ENCODE measurements at regions not wholly inside any gene's neighbourhood (a gene's known extent, or its start where the extent isn't known, plus 50 kb on each side); places are given as distances from the start of the nearest gene placed in this dataset.
"Not testable (repeated sequence)": the region's sequence is repeated elsewhere in the genome, so short reads cannot be mapped to it uniquely, and the experiment has no call there.

DNA sequence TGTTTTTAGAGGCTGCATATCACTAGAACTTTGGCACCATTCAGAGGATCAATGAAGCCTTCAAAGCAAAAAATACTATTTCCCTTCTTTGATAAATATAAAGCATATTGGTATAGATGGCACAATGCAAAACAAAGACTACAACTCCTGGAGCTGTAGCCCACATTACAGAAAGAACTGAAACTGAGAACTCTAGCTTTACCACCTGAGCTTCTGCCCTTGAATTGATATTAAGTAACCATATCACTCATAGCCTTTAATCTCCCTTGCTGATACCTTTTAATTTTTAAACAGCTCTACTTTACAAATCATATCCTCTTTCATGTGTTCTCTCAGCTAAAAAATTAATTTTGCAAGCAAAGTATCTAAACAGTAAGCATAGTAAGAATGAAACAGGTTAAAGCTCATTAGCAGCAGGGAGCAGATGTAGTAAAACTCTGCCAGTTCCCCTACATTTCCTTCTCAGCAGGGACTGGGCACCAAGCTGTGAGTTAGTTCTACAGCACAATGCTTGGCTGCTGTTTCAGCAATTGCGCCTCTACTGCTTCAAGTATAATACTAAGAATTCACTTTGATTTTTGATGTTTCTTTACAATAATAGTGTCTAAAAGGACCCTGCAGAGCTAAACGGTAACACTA, 97.9 kb upstream of the NANOGP8 start:
- no peak overlapping the region for H3K4me3 ChIP-seq
- no peak for DNase-seq (ENCODE audit: low spot score)
- no peak overlapping the region for H3K27ac ChIP-seq
- TF ChIP-seq CTCF (IDR thresholded peaks at IDR 0.05), result no peak

DNA sequence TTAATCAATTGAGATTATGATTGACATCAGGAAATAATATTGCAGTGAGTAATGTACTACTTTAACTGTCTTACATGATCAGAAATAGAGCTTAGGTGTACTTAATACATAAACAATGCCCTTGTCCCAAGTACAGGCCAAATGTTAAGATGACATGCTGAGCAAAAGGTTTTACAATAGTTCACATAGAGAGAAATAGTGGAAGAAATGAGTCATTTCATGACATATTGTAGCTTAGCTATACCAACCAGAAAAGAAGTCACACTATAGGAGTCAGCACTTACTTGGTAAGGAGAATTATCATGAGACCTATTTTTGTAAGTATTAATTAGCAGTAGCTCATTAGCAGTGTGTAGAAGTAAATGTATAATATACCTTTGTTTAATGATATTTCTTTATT, 96.4 kb upstream of the NANOGP8 start:
- no peak for TF ChIP-seq CTCF (IDR thresholded peaks at IDR 0.05)
- Histone ChIP-seq H3K27ac (no peak overlapping the region), H3K4me3 (no peak overlapping the region)
- no peak for DNase-seq (ENCODE audit: low spot score)

- no peak overlapping the region for H3K27ac ChIP-seq
- H3K4me3 ChIP-seq, result no peak overlapping the region
- no peak for DNase-seq (ENCODE audit: low spot score)
- TF ChIP-seq CTCF (IDR thresholded peaks at IDR 0.05), result no peak
Measured at GRCh38 chr15:35179739-35180138, 94.6 kb upstream of the NANOGP8 start.

DNA sequence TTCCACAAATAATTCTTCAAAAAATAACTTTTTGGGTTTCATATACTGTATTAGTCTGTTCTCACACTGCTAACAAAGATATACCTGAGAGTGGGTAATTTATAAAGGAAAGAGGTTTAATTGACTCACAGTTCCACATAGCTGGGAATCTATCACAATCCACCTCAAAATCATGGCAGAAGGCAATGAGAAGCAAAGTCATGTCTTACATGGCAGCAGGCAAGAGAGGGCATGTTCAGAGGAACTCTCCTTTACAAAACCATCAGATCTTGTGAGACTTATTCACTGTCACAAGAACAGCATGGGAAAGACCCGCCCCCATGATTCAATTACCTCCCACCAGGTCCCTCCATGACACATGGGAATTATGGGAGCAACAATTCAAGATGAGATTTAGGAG, 93.1 kb upstream of the NANOGP8 start:
- H3K4me3 ChIP-seq; DNase-seq (ENCODE audit: low spot score); H3K27ac ChIP-seq: not testable (repeated sequence)

DNA sequence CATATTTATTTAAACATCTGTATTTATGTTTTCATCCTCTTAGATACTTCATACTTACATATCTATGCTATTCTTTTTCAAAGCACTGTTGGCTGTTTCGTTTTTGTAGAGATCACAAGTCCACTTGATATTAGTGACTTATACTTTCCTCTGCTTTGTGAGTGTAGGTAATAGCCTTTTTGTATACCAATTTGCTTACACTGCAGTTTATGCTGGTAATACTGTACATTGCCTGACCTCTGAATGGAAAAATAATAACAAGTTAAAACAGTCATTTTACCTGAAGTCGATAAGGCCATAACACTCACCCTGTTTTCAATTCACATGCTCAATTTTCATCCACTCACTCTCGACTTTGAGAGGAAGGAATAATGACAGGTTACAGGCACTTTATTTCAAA, 89.9 kb upstream of the NANOGP8 start:
- H3K27ac ChIP-seq, result no peak overlapping the region
- no peak for TF ChIP-seq CTCF (IDR thresholded peaks at IDR 0.05)
- no peak for DNase-seq (ENCODE audit: low spot score)
- no peak overlapping the region for H3K4me3 ChIP-seq

- DNase-seq (ENCODE audit: low spot score), result no peak
- H3K4me3 ChIP-seq, result no peak overlapping the region
Measured at GRCh38 chr15:35173444-35174118, 88.5 kb upstream of the NANOGP8 start.

DNA sequence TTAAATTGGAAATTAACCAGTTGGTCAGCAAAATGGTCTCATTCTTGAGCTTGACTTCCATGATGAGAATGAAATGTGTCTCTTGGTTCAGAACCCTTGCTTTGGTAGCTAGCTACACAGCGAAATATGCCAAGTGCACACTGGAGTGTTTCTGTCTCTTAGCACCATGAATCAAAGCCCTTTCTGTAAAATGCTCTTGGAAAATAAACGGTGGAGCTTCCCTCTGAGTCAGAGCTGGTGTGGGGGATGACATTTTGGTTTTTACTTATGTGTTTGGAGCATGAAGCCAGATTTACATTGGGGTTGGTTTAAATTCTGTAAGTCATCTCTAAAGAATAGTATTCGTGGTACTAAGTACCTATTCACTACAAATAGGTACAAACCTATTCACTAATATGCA, 85.1 kb upstream of the NANOGP8 start:
- H3K27ac ChIP-seq, result no peak overlapping the region
- no peak for DNase-seq (ENCODE audit: low spot score)
- TF ChIP-seq CTCF (IDR thresholded peaks at IDR 0.05), result no peak
- H3K4me3 ChIP-seq, result no peak overlapping the region

More at GRCh38 chr15:35173444-35174118, 88.5 kb upstream of the NANOGP8 start:
- no peak for TF ChIP-seq CTCF (IDR thresholded peaks at IDR 0.05)
- no peak overlapping the region for H3K27ac ChIP-seq
